ENCODE measurements at regions not wholly inside any gene's neighbourhood (a gene's known extent, or its start where the extent isn't known, plus 50 kb on each side); places are given as distances from the start of the nearest gene placed in this dataset.
"Not testable (repeated sequence)": the region's sequence is repeated elsewhere in the genome, so short reads cannot be mapped to it uniquely, and the experiment has no call there.

- not testable (repeated sequence) for TF ChIP-seq POLR2A (IDR thresholded peaks at IDR 0.05; ENCODE audit: borderline replicate concordance, extremely low read depth, insufficient read depth, insufficient read length); ZBTB33 (IDR thresholded peaks at IDR 0.05; ENCODE audit: extremely low read depth, insufficient replicate concordance, low read length); CTCF (IDR thresholded peaks at IDR 0.05 in 2 of 3, conservative IDR thresholded peaks at IDR 0.05 in 1 of 3; ENCODE audit: borderline replicate concordance in 1 of 3, insufficient read depth in 1 of 3, low read depth in 2 of 3, low read length in 2 of 3); EZH2 (IDR thresholded peaks at IDR 0.05); REST (IDR thresholded peaks at IDR 0.05; ENCODE audit: low read depth); POLR2AphosphoS5 (IDR thresholded peaks at IDR 0.05; ENCODE audit: low read depth, low read length); YY1 (IDR thresholded peaks at IDR 0.05; ENCODE audit: extremely low read depth, insufficient replicate concordance, low read depth, low read length); CEBPB (IDR thresholded peaks at IDR 0.05; ENCODE audit: low read depth); EZH2phosphoT487 (IDR thresholded peaks at IDR 0.05; ENCODE audit: borderline replicate concordance); JUND (IDR thresholded peaks at IDR 0.05); MAX (IDR thresholded peaks at IDR 0.05); SIN3A (IDR thresholded peaks at IDR 0.05; ENCODE audit: low read depth); RAD21 (IDR thresholded peaks at IDR 0.05; ENCODE audit: low read depth); SRF (IDR thresholded peaks at IDR 0.05; ENCODE audit: low read depth)
Measured at GRCh38 chr22:45091875-45092274, 71.8 kb upstream of the NUP50 start.

All from HCT116 (cell line).